CD14-positive monocyte (primary cell): ENCODE measurements at regions not wholly inside any gene's neighbourhood (a gene's known extent, or its start where the extent isn't known, plus 50 kb on each side); places are given as distances from the start of the nearest gene placed in this dataset.

Experiments
- DNase-seq, 3 donors: peaks; one replicate each; pipeline ENCODE4 v3.0.0-alpha.2; 2011 to 2022
- H2AFZ ChIP-seq: 2 replicates; pipeline ENCODE4 v1.6.0; 2012; ENCODE audit warnings: mild to moderate bottlenecking, low read depth, low read length, inconsistent platforms; ENCODE audit not compliant: insufficient read depth, poor library complexity, severe bottlenecking
- H3K27ac ChIP-seq, 2 donors: 1 replicate in 1 of 2; 2 replicates in 1 of 2; pipeline ENCODE4 v1.5.1; 2012 to 2013; ENCODE audit warnings: low read length in 2 of 2, control low read depth in 1 of 2, inconsistent platforms in 1 of 2, low read depth in 1 of 2, mild to moderate bottlenecking in 1 of 2
- H3K27me3 ChIP-seq, 2 donors: one replicate each; pipeline versions ENCODE4 v1.6.0 to v1.6.1; 2011 to 2013; ENCODE audit warnings: low read length in 2 of 2; ENCODE audit not compliant: control insufficient read depth in 2 of 2, insufficient read depth in 2 of 2
- H3K36me3 ChIP-seq, 2 donors: replicated peaks in 1 of 2; 1 replicate in 1 of 2; 2 replicates in 1 of 2; pipeline versions ENCODE4 v1.5.1 to v1.6.1; 2012 to 2013; ENCODE audit warnings: low read length in 2 of 2, control low read depth in 1 of 2, inconsistent platforms in 1 of 2, mild to moderate bottlenecking in 1 of 2; ENCODE audit not compliant: insufficient read depth in 2 of 2, control insufficient read depth in 1 of 2
- H3K4me1 ChIP-seq, 2 donors: 1 replicate in 1 of 2; 2 replicates in 1 of 2; pipeline versions ENCODE4 v1.5.1 to v1.6.1; 2012 to 2013; ENCODE audit warnings: low read length in 2 of 2, control low read depth in 1 of 2, inconsistent platforms in 1 of 2, mild to moderate bottlenecking in 1 of 2, moderate library complexity in 1 of 2; ENCODE audit not compliant: insufficient read depth in 2 of 2, control insufficient read depth in 1 of 2
- H3K4me2 ChIP-seq: replicated peaks from 2 replicates; pipeline ENCODE3; 2012; ENCODE audit warnings: low read length, moderate library complexity, mild to moderate bottlenecking; ENCODE audit not compliant: poor library complexity, severe bottlenecking; ENCODE audit errors: extremely low read depth
- H3K4me3 ChIP-seq, 3 experiments: fragments of 200-600 bp in 1 of 3; sonication (generic) in 1 of 3; replicated peaks in 1 of 3; 1 replicate in 2 of 3; 2 replicates in 1 of 3; pipeline ENCODE4 v1.5.1; 2011 to 2013; ENCODE audit warnings: low read length in 3 of 3, mild to moderate bottlenecking in 3 of 3, control low read depth in 2 of 3, low read depth in 2 of 3, inconsistent platforms in 1 of 3, moderate library complexity in 1 of 3
- H3K79me2 ChIP-seq: 2 replicates; pipeline ENCODE4 v1.6.0; 2012; ENCODE audit warnings: mild to moderate bottlenecking, control low read depth, inconsistent platforms, low read length, moderate library complexity; ENCODE audit not compliant: insufficient read depth
- H3K9ac ChIP-seq: 2 replicates; pipeline ENCODE4 v1.6.0; 2017; ENCODE audit warnings: low read length, mild to moderate bottlenecking; ENCODE audit not compliant: insufficient read depth, poor library complexity, severe bottlenecking
- H3K9me3 ChIP-seq, 2 donors: replicated peaks in 1 of 2; 1 replicate in 1 of 2; 2 replicates in 1 of 2; pipeline versions ENCODE4 v1.5.1 to v1.6.1; 2012 to 2013; ENCODE audit warnings: low read length in 2 of 2, control low read depth in 1 of 2; ENCODE audit not compliant: control insufficient read depth in 1 of 2, insufficient read depth in 1 of 2
- H4K20me1 ChIP-seq: 2 replicates; pipeline ENCODE4 v1.6.0; 2012; ENCODE audit warnings: mild to moderate bottlenecking, low read length, control low read depth, moderate library complexity; ENCODE audit not compliant: insufficient read depth
- H3K27ac Mint-ChIP-seq, 7 donors: one replicate each; pipeline ENCODE4 v1.8.0; 2020; ENCODE audit warnings: mild to moderate bottlenecking in 7 of 7, mixed read lengths in 7 of 7, moderate library complexity in 6 of 7, inconsistent platforms in 2 of 7
- H3K27me3 Mint-ChIP-seq, 3 donors: one replicate each; pipeline ENCODE4 v1.8.0; 2021 to 2022; ENCODE audit warnings: low read depth in 3 of 3, mild to moderate bottlenecking in 3 of 3, mixed read lengths in 3 of 3, moderate library complexity in 3 of 3, inconsistent platforms in 1 of 3
- H3K36me3 Mint-ChIP-seq, 2 donors: one replicate each; pipeline ENCODE4 v1.8.0; 2020; ENCODE audit warnings: mixed read lengths in 2 of 2, inconsistent platforms in 1 of 2, mild to moderate bottlenecking in 1 of 2
- H3K4me1 Mint-ChIP-seq: one replicate; pipeline ENCODE4 v1.8.0; 2020; ENCODE audit warnings: mild to moderate bottlenecking, mixed read lengths
- H3K4me3 Mint-ChIP-seq, 2 donors: one replicate each; pipeline ENCODE4 v1.8.0; 2020; ENCODE audit warnings: mild to moderate bottlenecking in 2 of 2, mixed read lengths in 2 of 2, moderate library complexity in 1 of 2
- H3K9me3 Mint-ChIP-seq, 7 donors: one replicate each; pipeline ENCODE4 v1.8.0; 2020 to 2022; ENCODE audit warnings: mixed read lengths in 7 of 7, mild to moderate bottlenecking in 6 of 7, moderate library complexity in 6 of 7, inconsistent platforms in 2 of 7
- CTCF ChIP-seq: fragments of 200-600 bp; IDR thresholded peaks from one replicate; pipeline ENCODE4 v1.8.0; 2022; ENCODE audit warnings: antibody characterized with exemption, mild to moderate bottlenecking
- WGBS: methylation state at CpG from one replicate; pipeline ENCODE4 v1.1.5; 2013; ENCODE audit warnings: missing lambda C conversion rate; ENCODE audit not compliant: insufficient coverage; 5-methylcytosine and 5-hydroxymethylcytosine counted together
- intact Hi-C, 2 donors: fragments of 100-400 bp; cut with micrococcal nuclease; formaldehyde crosslinking; loops; one replicate each; pipeline versions ENCODE4 v1.15.0 to v1.15.1; 2023

DNA sequence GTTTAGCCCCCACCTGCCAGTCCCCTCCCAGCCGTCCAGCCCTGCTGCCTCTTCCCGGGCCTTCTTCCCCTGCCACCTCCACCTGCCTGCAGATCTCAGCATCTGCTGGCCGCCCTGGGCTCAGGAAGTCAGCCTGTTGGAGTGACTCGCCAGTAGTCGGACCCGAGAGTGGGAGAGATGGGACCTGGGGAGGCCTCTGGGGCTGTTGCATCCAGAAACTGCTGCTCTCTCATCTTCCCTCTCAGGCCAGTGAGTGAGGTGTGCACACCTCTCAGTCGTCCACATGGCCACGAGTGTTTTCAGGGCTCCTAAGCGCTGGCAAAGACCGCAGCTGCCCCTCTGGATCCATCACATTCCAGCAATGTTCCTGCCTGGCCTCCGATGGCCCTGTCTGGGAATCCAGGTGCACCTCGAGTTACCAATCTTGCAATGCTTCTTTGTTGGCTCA, 151.8 kb upstream of the SOX1 start:
- Mint-ChIP-seq H3K4me1 (no peaks in the 10 kb centered on the region), H3K9me3 (peaks cover 0 to 2% (median 0%) of the 10 kb centered on the region in 7 donors), H3K27ac (no peak overlapping the region), H3K27me3 (peaks cover 0 to 4% (median 3%) of the 10 kb centered on the region in 3 donors), H3K36me3 (no peaks in the 10 kb centered on the region), H3K4me3 (no peak overlapping the region)
- no peaks in the 10 kb centered on the region for H3K27me3 ChIP-seq
- no peaks in the 10 kb centered on the region for H3K79me2 ChIP-seq
- no peak for TF ChIP-seq CTCF
- H3K4me3 ChIP-seq: no peak overlapping the region
- H3K9me3 ChIP-seq: no peaks in the 10 kb centered on the region
- 95% methylated on average over 12 of the region's 12 CpGs for WGBS
- H2AFZ ChIP-seq: no peak overlapping the region
- no peaks in the 10 kb centered on the region for H3K36me3 ChIP-seq
- no peak for DNase-seq
- no peaks in the 10 kb centered on the region for H3K4me1 ChIP-seq
- intact Hi-C loops: no loop called here
- no peak overlapping the region for H3K9ac ChIP-seq
- no peak overlapping the region for H3K27ac ChIP-seq
- H4K20me1 ChIP-seq: no peaks in the 10 kb centered on the region
- no peak overlapping the region for H3K4me2 ChIP-seq

GRCh38 chr13:111916201-111916600, 150.7 kb upstream of the SOX1 start:
- no peaks in the 10 kb centered on the region for H3K27me3 ChIP-seq
- TF ChIP-seq CTCF: no peak
- Mint-ChIP-seq H3K27ac (no peak overlapping the region), H3K4me1 (no peaks in the 10 kb centered on the region), H3K9me3 (peaks cover 0 to 3% (median 0%) of the 10 kb centered on the region in 7 donors), H3K27me3 (peaks cover 2 to 7% (median 4%) of the 10 kb centered on the region in 3 donors), H3K36me3 (no peaks in the 10 kb centered on the region), H3K4me3 (no peak overlapping the region)
- H3K4me2 ChIP-seq: no peak overlapping the region
- WGBS: 65% methylated on average over 4 of the region's 6 CpGs
- no peak overlapping the region for H3K9ac ChIP-seq
- H2AFZ ChIP-seq: no peak overlapping the region
- H3K9me3 ChIP-seq: no peaks in the 10 kb centered on the region
- intact Hi-C loops: no loop called here
- H3K79me2 ChIP-seq: no peaks in the 10 kb centered on the region
- DNase-seq: no peak
- no peaks in the 10 kb centered on the region for H3K36me3 ChIP-seq
- H3K27ac ChIP-seq: no peak overlapping the region
- H3K4me3 ChIP-seq: no peak overlapping the region
- no peaks in the 10 kb centered on the region for H3K4me1 ChIP-seq
- H4K20me1 ChIP-seq: no peaks in the 10 kb centered on the region
